PC-9 (cell line): ENCODE measurements at regions not wholly inside any gene's neighbourhood (a gene's known extent, or its start where the extent isn't known, plus 50 kb on each side); places are given as distances from the start of the nearest gene placed in this dataset.

Source experiments
- EZH2 ChIP-seq: fragments of 200-600 bp; sonication (generic); IDR thresholded peaks from 2 replicates; pipeline ENCODE4 v1.8.0; 2017; ENCODE audit warnings: antibody characterized with exemption, low read depth
- TF ChIP-seq, protein P1 (sequence below): fragments of 200-600 bp; sonication (generic); conservative IDR thresholded peaks from 2 replicates; pipeline ENCODE4 v1.6.1; 2017; ENCODE audit warnings: mixed run types, antibody characterized with exemption, mild to moderate bottlenecking, moderate library complexity

DNA sequence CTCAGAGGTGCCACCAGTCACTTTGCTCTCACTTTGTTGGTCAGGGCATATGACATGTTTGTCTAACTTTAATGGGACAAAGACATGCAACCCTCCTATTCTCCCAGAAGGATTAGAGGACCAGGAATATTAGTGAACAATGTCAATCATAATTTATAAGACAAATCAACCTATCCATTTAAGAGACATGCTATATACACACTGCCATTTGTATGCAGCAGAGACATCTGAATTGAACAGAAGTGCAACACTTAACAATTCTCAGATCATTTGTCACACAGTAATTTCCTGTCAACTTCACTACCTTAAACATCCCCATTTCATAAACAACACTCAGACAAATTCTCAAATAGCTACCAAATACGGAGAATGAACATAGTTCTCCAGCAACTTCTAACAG lies 273.6 kb upstream of the RGMB start:
- no peak for TF ChIP-seq EZH2
- TF ChIP-seq, protein P1, sequence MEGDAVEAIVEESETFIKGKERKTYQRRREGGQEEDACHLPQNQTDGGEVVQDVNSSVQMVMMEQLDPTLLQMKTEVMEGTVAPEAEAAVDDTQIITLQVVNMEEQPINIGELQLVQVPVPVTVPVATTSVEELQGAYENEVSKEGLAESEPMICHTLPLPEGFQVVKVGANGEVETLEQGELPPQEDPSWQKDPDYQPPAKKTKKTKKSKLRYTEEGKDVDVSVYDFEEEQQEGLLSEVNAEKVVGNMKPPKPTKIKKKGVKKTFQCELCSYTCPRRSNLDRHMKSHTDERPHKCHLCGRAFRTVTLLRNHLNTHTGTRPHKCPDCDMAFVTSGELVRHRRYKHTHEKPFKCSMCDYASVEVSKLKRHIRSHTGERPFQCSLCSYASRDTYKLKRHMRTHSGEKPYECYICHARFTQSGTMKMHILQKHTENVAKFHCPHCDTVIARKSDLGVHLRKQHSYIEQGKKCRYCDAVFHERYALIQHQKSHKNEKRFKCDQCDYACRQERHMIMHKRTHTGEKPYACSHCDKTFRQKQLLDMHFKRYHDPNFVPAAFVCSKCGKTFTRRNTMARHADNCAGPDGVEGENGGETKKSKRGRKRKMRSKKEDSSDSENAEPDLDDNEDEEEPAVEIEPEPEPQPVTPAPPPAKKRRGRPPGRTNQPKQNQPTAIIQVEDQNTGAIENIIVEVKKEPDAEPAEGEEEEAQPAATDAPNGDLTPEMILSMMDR: no peak
